Cardiac fibroblast (primary cell): ENCODE measurements at regions not wholly inside any gene's neighbourhood (a gene's known extent, or its start where the extent isn't known, plus 50 kb on each side); places are given as distances from the start of the nearest gene placed in this dataset.
A peak's percentile ranks its signal among the peaks of the same experiment; 100 is the strongest.

Experiments used
- DNase-seq, 2 donors: peaks; one replicate each; pipeline versions ENCODE4 v3.0.0 to v3.0.0-alpha.2; 2010; ENCODE audit warnings: low read depth in 2 of 2
- H3K4me3 ChIP-seq, 2 donors: replicated peaks in 1 of 2; 1 replicate in 1 of 2; 2 replicates in 1 of 2; pipeline ENCODE4 v1.5.1; 2011; ENCODE audit warnings: low read depth in 2 of 2, low read length in 2 of 2, mild to moderate bottlenecking in 2 of 2, moderate library complexity in 1 of 2
- TF ChIP-seq, protein P1 (sequence below): IDR thresholded peaks from one replicate; pipeline ENCODE4 v1.5.1; 2011; ENCODE audit warnings: low read depth, mild to moderate bottlenecking, low read length, inconsistent platforms

DNA sequence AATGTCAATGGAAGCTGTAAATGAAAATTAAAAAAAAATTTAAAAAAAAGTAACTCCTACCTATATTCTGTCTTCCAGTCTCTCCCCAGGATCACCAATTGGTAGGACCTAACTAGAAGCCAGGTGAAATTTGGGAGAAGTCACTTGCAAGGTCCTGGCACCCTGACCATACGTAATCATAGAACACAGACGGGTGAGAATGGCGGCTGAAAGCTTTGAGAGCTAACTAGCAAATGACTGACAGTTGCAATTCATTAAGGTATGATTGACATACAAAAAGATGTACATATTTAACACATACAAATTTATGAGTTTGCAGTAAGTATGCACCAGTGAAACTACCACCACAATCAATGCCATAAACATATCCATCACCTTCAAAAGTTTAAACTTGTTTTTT, 372.7 kb upstream of the PSMD7 start:
- DNase-seq, result no peak
- H3K4me3 ChIP-seq, result no peak overlapping the region
- TF ChIP-seq, protein P1, sequence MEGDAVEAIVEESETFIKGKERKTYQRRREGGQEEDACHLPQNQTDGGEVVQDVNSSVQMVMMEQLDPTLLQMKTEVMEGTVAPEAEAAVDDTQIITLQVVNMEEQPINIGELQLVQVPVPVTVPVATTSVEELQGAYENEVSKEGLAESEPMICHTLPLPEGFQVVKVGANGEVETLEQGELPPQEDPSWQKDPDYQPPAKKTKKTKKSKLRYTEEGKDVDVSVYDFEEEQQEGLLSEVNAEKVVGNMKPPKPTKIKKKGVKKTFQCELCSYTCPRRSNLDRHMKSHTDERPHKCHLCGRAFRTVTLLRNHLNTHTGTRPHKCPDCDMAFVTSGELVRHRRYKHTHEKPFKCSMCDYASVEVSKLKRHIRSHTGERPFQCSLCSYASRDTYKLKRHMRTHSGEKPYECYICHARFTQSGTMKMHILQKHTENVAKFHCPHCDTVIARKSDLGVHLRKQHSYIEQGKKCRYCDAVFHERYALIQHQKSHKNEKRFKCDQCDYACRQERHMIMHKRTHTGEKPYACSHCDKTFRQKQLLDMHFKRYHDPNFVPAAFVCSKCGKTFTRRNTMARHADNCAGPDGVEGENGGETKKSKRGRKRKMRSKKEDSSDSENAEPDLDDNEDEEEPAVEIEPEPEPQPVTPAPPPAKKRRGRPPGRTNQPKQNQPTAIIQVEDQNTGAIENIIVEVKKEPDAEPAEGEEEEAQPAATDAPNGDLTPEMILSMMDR, result no peak

DNA sequence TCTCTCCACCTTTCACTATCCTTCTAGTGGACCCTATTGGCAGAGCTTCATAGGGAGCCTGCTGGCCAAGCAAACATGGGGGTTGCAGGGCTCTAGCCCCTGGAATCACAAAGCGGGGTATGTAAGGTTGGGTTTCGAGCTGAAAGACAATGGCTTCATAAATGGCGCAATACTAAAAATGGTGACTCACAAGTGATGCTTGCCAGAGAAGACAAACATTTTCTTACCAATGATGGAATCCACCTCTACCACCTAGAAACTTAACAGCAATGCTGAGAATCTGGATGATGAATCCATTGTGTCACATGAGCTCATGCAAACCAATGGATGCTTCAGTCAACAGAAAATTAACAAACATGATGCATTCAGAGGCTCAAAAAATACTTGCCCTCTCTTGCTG, 375.3 kb upstream of the PSMD7 start:
- no peak for DNase-seq
- TF ChIP-seq, protein P1, result no peak
- H3K4me3 ChIP-seq, result no peak overlapping the region

DNA sequence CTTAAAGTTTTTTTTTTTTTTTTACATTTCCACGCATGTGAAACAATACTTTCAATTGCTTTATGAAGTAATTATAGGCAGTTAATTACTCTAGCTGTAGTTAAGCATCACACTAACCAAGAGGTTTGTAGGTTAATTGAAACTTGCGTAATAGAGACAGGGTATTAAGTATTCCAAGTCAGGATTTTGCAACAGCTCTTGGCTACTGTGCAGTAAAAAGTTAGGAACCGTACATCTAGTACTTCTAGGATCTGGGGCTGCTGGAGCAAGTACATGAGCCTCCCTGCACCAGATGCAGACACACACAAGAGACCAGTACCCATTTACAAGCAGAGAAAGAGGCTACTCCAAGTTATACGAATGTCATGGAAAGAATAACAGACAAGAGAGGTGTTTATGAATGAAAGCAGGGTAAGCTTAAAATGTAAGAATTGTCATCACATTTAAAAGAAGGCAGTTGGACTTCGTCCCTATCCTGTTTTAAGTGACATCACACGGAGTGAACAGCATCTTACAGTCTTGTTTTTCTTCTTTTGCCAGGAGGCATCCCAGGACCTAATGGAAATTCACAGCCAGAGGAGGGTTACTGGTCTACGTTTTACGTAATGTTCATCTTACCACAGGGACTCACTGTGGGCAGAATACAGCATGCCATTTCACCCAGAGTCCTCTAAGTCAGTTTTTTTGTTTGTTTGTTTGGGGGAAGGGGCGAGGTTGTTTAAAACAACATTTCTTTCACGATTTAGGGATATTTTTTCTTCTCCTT, 379.6 kb upstream of the PSMD7 start:
- H3K4me3 ChIP-seq, result no peak overlapping the region
- TF ChIP-seq, protein P1, result no peak
- DNase-seq, result peak in 1 of 2 donors; percentile 2

DNA sequence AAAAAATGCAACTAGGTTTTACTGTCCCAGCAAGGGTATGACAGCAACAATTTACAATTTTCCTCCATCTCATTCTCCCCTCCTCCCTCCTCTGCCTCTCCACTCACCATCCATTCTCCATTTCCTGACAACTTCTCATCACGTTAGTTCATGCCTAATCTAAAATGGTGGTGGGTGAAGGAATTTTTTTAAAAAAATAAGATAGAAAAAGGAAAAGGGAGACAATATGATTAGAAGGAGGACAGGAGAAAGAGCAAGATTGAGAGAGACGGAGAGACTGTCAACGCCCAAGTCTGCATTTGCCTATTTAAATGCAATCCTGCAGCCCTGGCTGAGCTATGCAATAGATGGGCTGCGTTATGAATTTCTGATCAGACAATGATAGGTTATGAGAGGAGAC, 380.7 kb upstream of the PSMD7 start:
- no peak for DNase-seq
- TF ChIP-seq, protein P1, result no peak
- H3K4me3 ChIP-seq, result no peak overlapping the region

DNA sequence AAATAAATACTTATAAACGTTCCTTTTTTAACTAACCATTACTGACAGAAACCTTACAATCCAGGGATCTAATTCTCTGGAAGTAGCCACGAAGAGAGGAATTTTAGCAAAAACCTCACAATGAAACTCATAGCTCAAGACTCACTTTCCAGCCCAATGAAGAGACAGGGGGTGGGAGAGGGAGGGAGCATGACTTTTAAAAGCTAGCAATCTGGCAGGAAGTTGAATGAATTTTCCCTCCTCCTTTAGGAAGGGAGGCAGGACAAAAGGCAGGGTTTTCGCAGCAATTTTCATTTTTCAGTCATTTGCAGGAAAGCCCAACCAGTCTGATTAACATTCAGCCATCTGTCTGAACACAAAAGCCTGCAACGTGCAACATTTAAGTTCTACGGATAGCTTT, 381.5 kb upstream of the PSMD7 start:
- no peak overlapping the region for H3K4me3 ChIP-seq
- TF ChIP-seq, protein P1, result no peak
- DNase-seq, result no peak

DNA sequence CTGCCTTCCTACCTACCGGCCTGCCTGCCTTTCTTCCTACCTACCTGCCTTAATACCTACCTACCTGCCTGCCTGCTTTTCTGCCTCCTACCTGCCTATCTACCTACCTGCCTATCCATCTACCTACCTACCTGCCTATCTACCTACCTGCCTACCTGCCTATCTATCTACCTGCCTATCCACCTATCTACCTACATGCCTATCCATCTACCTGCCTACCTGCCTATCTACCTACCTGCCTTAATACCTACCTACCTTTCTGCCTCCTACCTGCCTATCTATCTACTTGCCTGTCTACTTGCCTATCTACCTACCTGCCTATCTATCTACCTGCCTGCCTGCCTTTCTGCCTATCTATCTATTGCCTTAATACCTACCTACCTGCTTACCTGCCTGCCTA, 383.8 kb upstream of the PSMD7 start:
- TF ChIP-seq, protein P1, result no peak
- no peak for DNase-seq
- H3K4me3 ChIP-seq, result no peak overlapping the region

DNA sequence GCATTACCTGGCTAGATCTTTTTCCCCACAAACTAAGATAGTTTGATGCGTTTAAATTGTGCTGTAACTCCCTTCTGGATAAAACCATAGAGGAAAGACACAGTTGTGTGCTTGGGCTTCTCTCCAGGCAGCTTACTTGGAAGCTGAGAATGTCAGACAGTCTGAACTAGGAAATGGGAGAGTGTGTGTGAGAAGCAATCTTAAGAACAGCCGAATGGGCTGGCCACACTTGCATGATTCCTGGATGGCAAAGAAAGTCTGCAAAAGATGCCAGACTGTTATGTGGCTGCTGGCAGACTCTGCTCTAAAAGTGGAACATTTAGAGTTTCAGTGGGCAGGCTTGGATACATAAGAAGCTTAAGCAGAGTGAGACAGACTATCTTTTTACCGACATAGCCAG, 384.3 kb upstream of the PSMD7 start:
- TF ChIP-seq, protein P1, result no peak
- DNase-seq, result no peak
- no peak overlapping the region for H3K4me3 ChIP-seq
